IMR-90 (cell line): ENCODE measurements at regions not wholly inside any gene's neighbourhood (a gene's known extent, or its start where the extent isn't known, plus 50 kb on each side); places are given as distances from the start of the nearest gene placed in this dataset.

Experiments used
- ATAC-seq: fragments of 200-7000 bp; cut with Tn5 transposase; 2 replicates; pipeline ENCODE4 v1.9.1; 2020; ENCODE audit warnings: low read depth, mild to moderate bottlenecking, moderate library complexity
- BruUV-seq: library from RNA; stranded (reverse); fragments of 400-500 nt; replicated peaks from 2 replicates; lab custom pipeline; 2021; lab: Mats Ljungman, UMichigan
- CTCF ChIA-PET: fragments of 300-600 bp; formaldehyde crosslinking; extraction: SDS; loops from one replicate; lab custom pipeline; 2021; ENCODE audit warnings: antibody characterized with exemption; lab: Yijun Ruan, JAX
- POLR2A ChIA-PET: fragments of 300-600 bp; sonication (Branson Sonifier 250); formaldehyde crosslinking; loops from one replicate; lab custom pipeline; 2022; ENCODE audit warnings: antibody characterized with exemption; ENCODE audit not compliant: unreplicated experiment; lab: Charles Lee
- DNase-seq: peaks from one replicate; pipeline ENCODE4 v3.0.0; 2013
- H2AFZ ChIP-seq: replicated peaks from 2 replicates; pipeline ENCODE3; 2013; ENCODE audit warnings: low read length, mild to moderate bottlenecking; ENCODE audit not compliant: poor library complexity
- H2AK5ac ChIP-seq: 2 replicates; pipeline ENCODE4 v1.6.1; 2013; ENCODE audit warnings: low read depth, low read length, inconsistent platforms
- H2AK9ac ChIP-seq: replicated peaks from 2 replicates; pipeline ENCODE3; 2013; ENCODE audit warnings: mild to moderate bottlenecking, low read depth, low read length, moderate library complexity; ENCODE audit not compliant: poor library complexity
- H2BK120ac ChIP-seq: 2 replicates; pipeline ENCODE4 v1.6.1; 2013; ENCODE audit warnings: low read depth, low read length, inconsistent platforms
- H2BK15ac ChIP-seq: 3 replicates; pipeline ENCODE4 v1.6.1; 2013; ENCODE audit warnings: low read depth, low read length, inconsistent platforms
- H2BK20ac ChIP-seq: 2 replicates; pipeline ENCODE4 v1.6.1; 2013; ENCODE audit warnings: low read depth, mild to moderate bottlenecking, inconsistent platforms, low read length, moderate library complexity
- H2BK5ac ChIP-seq: 2 replicates; pipeline ENCODE4 v1.6.1; 2013; ENCODE audit warnings: mild to moderate bottlenecking, low read depth, low read length, inconsistent platforms; ENCODE audit not compliant: poor library complexity, severe bottlenecking
- H3K14ac ChIP-seq: replicated peaks from 2 replicates; pipeline ENCODE4 v1.6.1; 2013; ENCODE audit warnings: low read depth, low read length, inconsistent platforms
- H3K18ac ChIP-seq: 2 replicates; pipeline ENCODE4 v1.6.1; 2013; ENCODE audit warnings: low read depth, low read length, control low read depth
- H3K23ac ChIP-seq: 2 replicates; pipeline ENCODE4 v1.6.1; 2013; ENCODE audit warnings: low read depth, low read length, inconsistent platforms
- H3K27ac ChIP-seq: 2 replicates; pipeline ENCODE4 v1.5.1; 2013; ENCODE audit warnings: mild to moderate bottlenecking, control low read depth, low read length; ENCODE audit not compliant: insufficient read depth
- H3K27me3 ChIP-seq: 2 replicates; pipeline ENCODE4 v1.6.1; 2013; ENCODE audit warnings: low read length; ENCODE audit not compliant: control insufficient read depth, insufficient read depth
- H3K36me3 ChIP-seq: 2 replicates; pipeline ENCODE4 v1.6.1; 2013; ENCODE audit warnings: low read length, mixed read lengths; ENCODE audit not compliant: control insufficient read depth, insufficient read depth
- H3K4ac ChIP-seq: 2 replicates; pipeline ENCODE4 v1.6.1; 2013; ENCODE audit warnings: low read depth, low read length, inconsistent platforms
- H3K4me1 ChIP-seq: 2 replicates; pipeline ENCODE4 v1.6.1; 2013; ENCODE audit warnings: low read length, mixed read lengths; ENCODE audit not compliant: control insufficient read depth, insufficient read depth
- H3K4me2 ChIP-seq: 2 replicates; pipeline ENCODE4 v1.6.1; 2013; ENCODE audit warnings: low read depth, mild to moderate bottlenecking, control low read depth, low read length, moderate library complexity
- H3K4me3 ChIP-seq: 2 replicates; pipeline ENCODE4 v1.5.1; 2013; ENCODE audit warnings: low read depth, mild to moderate bottlenecking, control low read depth, low read length, moderate library complexity; ENCODE audit not compliant: insufficient read depth
- H3K56ac ChIP-seq: 2 replicates; pipeline ENCODE4 v1.6.1; 2013; ENCODE audit warnings: low read length, inconsistent platforms; ENCODE audit not compliant: insufficient read depth; ENCODE audit errors: extremely low read depth
- H3K79me1 ChIP-seq, 2 experiments: 2 replicates each; pipeline ENCODE4 v1.6.1; 2013; ENCODE audit warnings: low read length in 2 of 2, inconsistent platforms in 1 of 2, low read depth in 1 of 2
- H3K9ac ChIP-seq: 2 replicates; pipeline ENCODE4 v1.6.1; 2013; ENCODE audit warnings: low read depth, low read length, control low read depth
- H3K9me1 ChIP-seq: 2 replicates; pipeline ENCODE4 v1.6.1; 2013; ENCODE audit warnings: low read length, inconsistent platforms; ENCODE audit not compliant: insufficient read depth
- H3K9me3 ChIP-seq: 2 replicates; pipeline ENCODE4 v1.6.1; 2013; ENCODE audit warnings: low read length; ENCODE audit not compliant: control insufficient read depth, insufficient read depth
- H4K20me1 ChIP-seq: 2 replicates; pipeline ENCODE4 v1.6.1; 2013; ENCODE audit warnings: low read length, inconsistent platforms; ENCODE audit not compliant: insufficient read depth
- H4K5ac ChIP-seq: 2 replicates; pipeline ENCODE4 v1.6.1; 2013; ENCODE audit warnings: mild to moderate bottlenecking, low read depth, low read length, control low read depth
- H4K8ac ChIP-seq, 2 experiments: 2 replicates each; pipeline ENCODE4 v1.6.1; 2013; ENCODE audit warnings: low read depth in 2 of 2, low read length in 2 of 2, control low read depth in 1 of 2, inconsistent platforms in 1 of 2
- H4K91ac ChIP-seq: 2 replicates; pipeline ENCODE4 v1.6.1; 2013; ENCODE audit warnings: low read depth, low read length, inconsistent platforms; ENCODE audit not compliant: insufficient read depth
- CHD1 ChIP-seq: IDR thresholded peaks from 2 replicates; pipeline ENCODE4 v1.6.1; 2012; ENCODE audit warnings: low read depth, low read length, improper control_type of control experiment
- ELK1 ChIP-seq: fragments of 150-350 bp; IDR thresholded peaks from 2 replicates; pipeline ENCODE4 v1.6.1; 2016; ENCODE audit warnings: low read depth, mild to moderate bottlenecking, low read length, moderate library complexity, borderline replicate concordance
- MAZ ChIP-seq: IDR thresholded peaks from 2 replicates; pipeline ENCODE4 v1.6.1; 2012; ENCODE audit warnings: low read depth, mild to moderate bottlenecking, low read length, improper control_type of control experiment, moderate library complexity, borderline replicate concordance
- POLR2A ChIP-seq: IDR thresholded peaks from 2 replicates; pipeline ENCODE4 v1.6.1; 2012; ENCODE audit warnings: mild to moderate bottlenecking, low read depth, low read length
- WGBS, 2 experiments: methylation state at CpG; one replicate each; pipeline versions ENCODE4 v1.1.5 to v1.1.7; 2013; ENCODE audit warnings: missing lambda C conversion rate in 2 of 2; ENCODE audit not compliant: insufficient read length in 1 of 2; ENCODE audit errors: extremely low coverage in 2 of 2; 5-methylcytosine and 5-hydroxymethylcytosine counted together
- dilution Hi-C: fragments of 300-500 bp; cut with HindIII; formaldehyde crosslinking; loops from one replicate; pipeline ENCODE4 v1.14.3; 2018; ENCODE audit warnings: low sequenced_read_pairs; ENCODE audit not compliant: unreplicated experiment
- in situ Hi-C: fragments of 300-500 bp; cut with MboI; formaldehyde crosslinking; loops from 3 replicates; pipeline ENCODE4 v1.14.3; 2019; ENCODE audit warnings: low sequenced_read_pairs, inconsistent platforms, mixed read lengths
- intact Hi-C: fragments of 100-400 bp; cut with micrococcal nuclease; formaldehyde crosslinking; loops from 2 replicates; pipeline ENCODE4 v1.10.0; 2022

- DNase-seq: no peak
- CTCF ChIA-PET: no interaction called here
- no peak overlapping the region for H4K91ac ChIP-seq
- no peak overlapping the region for H3K14ac ChIP-seq
- dilution Hi-C loops (no loop called here), intact Hi-C loops (loop anchor here (10.0 kb wide), 1 partner anchor 294 kb away; no protein-coding TSS in a partner anchor), in situ Hi-C loops (loop anchor here (10.0 kb wide), 1 partner anchor 346 kb away; no protein-coding TSS in a partner anchor)
- no peak overlapping the region for H2BK20ac ChIP-seq
- H2AFZ ChIP-seq: peak overlapping the region; percentile 52
- H2BK15ac ChIP-seq: no peak overlapping the region
- H3K4me2 ChIP-seq: no peak overlapping the region
- H3K9ac ChIP-seq: no peak overlapping the region
- WGBS, 2 experiments: 65% methylated on average over 3 of the region's 4 CpGs; no CpG with 5 or more reads in 1 of the 2 experiments
- H3K4ac ChIP-seq: no peak overlapping the region
- no peak overlapping the region for H2AK9ac ChIP-seq
- H3K9me1 ChIP-seq: no peaks in the 10 kb centered on the region
- peaks cover 7% of the 10 kb centered on the region for H3K27me3 ChIP-seq
- no peak overlapping the region for H2BK120ac ChIP-seq
- ATAC-seq: no peak
- H3K56ac ChIP-seq: no peak overlapping the region
- no peak overlapping the region for H3K27ac ChIP-seq
- H3K79me1 ChIP-seq: no peaks in the 10 kb centered on the region
- H3K4me3 ChIP-seq: no peak overlapping the region
- POLR2A ChIA-PET: no interaction called here
- H3K4me1 ChIP-seq: no peaks in the 10 kb centered on the region
- H3K23ac ChIP-seq: no peak overlapping the region
- no peaks in the 10 kb centered on the region for H3K36me3 ChIP-seq
- H2BK5ac ChIP-seq: no peak overlapping the region
- no peak overlapping the region for H3K18ac ChIP-seq
- H4K5ac ChIP-seq: no peak overlapping the region
- TF ChIP-seq ELK1: no peak
- no peak for TF ChIP-seq POLR2A
- no peak for TF ChIP-seq CHD1
- TF ChIP-seq MAZ: no peak
- no peak overlapping the region for H2AK5ac ChIP-seq
- BruUV-seq: no TSS peak
- H4K20me1 ChIP-seq: no peaks in the 10 kb centered on the region
- no peaks in the 10 kb centered on the region for H3K9me3 ChIP-seq
- H4K8ac ChIP-seq: no peak overlapping the region
Observed at GRCh38 chr2:173750831-173751230, 214.3 kb downstream of the SP3 start.
